T follicular helper cell (primary cell): ENCODE measurements at regions not wholly inside any gene's neighbourhood (a gene's known extent, or its start where the extent isn't known, plus 50 kb on each side); places are given as distances from the start of the nearest gene placed in this dataset.

Experiments
- DNase-seq: peaks from one replicate; pipeline ENCODE4 v3.0.0-alpha.2; 2020; ENCODE audit warnings: low read depth

DNA sequence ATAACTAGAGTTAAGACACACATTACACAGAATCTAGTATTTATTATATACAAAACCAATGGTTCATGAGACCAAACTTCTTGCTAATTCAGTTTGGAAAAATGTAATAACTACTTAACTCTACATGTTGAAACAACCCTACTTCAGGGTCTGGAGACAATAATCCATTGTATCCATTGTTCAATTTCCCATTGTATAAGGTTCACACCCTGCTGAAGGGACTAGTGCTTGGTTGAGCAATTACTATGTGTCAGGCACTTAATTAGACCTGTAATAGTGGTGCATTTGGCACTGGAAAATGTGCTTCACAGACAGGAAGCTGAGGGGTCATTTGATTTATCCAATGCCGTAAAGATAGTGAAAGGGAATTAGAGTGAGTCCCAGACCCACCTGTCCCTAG, 114.3 kb upstream of the PAPPA start:
- no peak for DNase-seq

DNA sequence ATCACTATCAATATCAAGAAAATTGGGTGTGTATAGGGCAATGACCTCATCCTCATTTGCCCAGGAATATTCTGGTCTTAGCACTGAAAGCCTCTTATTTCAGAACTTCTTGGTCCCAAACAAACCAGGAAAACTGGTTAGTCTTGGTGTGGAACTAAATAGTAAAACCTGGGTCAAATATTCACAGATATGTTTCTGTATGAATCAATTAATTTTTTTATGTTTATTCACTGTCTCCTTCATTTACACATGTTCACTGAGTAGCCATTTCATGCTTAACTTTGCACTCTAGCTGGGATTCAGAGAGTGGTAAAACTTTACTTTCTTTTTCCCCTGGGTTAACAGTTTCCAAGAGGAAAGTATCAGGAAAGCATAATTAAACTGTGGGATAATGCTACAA, 113.7 kb upstream of the PAPPA start:
- no peak for DNase-seq

DNA sequence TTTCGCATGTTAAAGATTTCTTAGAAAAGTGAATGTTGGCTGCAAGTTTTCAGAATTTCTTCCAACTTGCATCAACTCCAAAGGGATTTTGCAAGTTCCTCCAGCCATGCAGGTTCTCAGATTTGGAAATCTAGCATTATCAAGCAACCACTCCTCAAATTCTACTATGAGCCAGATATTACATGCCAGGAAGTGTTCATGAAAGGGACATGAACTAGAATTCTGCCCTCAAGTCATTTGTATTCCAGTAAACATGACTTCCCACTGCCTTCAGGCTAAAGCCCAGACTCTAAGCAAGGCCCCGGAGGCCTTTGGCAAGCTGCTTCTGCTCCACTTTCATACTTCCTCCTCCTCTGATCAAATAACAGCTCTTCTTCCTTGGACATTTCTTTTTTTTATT, 111.3 kb upstream of the PAPPA start:
- no peak for DNase-seq

DNA sequence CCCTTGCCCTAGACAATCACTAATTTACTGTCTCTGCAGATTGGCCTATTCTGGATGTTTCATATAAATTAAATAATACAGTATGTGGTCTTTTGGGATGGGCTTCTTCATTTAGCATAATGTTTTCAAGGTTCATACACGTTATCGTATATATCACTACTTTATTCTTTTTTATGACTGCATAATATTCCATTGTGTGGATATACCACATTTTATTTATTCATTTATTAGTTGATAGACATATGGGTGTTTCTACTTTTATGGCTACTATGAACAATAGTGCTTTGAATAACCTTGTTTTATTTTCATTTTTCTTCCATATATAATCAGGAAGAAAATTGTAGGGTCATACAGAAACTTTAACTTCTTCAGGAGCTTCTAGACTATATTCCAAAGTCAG, 108.5 kb upstream of the PAPPA start:
- DNase-seq: no peak

DNA sequence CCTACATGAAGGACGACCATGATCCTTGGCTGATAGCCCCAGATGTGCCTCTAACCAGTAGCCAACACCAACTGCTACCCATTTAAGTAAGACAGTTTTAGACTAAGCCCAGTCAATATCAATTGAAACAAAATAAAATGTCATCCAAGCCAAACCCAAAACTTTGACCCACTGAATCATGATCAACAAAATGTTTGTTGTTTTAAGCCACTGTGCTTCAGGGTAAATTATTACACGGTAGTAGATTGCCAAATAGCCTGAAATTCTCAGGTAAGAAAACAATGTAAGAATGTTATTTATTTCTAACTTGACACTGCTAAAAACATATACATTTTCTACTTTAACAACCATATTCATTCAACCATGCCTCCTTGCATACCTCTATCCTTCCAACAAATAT, 105.5 kb upstream of the PAPPA start:
- no peak for DNase-seq

DNA sequence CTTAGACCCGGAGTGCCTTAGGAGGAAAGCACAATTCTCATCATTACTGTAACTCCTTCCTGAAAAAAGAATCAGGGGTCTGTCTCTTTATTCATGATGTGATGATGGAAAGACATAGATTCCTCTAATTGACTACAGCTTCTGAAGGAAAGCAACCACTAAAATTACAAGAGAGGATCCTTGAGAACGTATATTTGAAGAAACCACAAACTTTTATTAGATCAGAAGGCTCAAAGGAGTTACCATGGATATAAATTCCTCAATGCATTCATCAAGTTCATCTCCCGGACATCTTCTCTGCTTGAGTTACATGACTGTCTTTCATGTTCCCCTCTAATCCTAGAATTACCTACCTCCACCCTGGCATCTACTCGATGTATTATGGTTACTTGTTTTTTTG, 104.1 kb upstream of the PAPPA start:
- DNase-seq: no peak

DNA sequence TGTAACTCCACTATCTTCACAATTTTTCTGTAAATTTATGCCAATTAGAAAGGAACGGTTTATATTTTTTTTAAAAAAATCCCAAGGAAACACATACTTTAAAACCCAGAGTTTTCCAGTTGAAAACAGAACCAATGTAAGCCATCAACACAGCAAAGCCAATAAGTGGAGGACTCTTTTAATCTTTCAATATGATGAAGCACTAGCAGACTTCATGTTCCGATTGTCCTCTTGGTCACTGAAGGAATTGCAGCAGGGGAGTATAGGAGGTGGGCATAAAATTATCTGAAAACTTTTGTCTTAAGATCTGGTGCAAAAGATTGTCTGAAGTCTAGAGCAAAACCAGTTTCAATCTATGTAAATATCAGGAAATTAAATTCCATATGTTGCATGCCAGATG, 102.1 kb upstream of the PAPPA start:
- no peak for DNase-seq

DNA sequence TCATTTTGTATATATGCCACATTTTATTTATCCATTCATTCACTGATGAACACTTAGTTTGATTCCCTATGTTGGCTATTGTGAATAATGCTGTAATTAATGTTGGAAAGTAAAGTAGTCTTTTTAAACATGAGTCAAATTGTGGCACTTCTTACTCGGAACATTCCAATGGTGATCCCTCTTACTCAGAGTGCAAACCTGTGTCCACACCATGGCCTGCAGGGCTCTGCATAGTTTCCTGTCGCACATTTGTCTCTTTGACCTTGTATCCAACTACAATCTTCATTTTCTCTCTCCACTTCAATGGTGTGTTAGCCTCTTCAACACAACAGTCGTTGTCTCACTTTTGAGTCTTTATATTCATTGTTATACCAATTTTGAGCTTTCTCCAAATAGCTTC, 98.1 kb upstream of the PAPPA start:
- DNase-seq: no peak

DNA sequence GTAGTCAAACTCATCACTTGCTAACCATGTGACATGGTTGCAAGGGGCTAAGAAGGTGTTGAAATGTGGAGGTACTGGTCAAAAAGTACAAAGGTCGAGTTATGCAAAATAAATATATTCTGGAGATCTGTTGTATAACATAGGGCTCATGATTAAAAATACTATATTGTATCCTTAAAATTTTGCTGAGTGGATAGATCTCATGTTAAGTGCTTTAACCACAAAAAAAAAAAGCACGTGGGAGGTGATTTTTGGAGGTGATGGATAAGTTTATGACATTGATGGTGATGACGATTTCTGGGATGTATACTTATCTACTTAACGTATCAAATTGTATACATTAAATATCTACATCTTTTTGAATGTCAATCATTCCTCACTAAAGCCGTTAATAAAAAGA, 96.2 kb upstream of the PAPPA start:
- no peak for DNase-seq

DNA sequence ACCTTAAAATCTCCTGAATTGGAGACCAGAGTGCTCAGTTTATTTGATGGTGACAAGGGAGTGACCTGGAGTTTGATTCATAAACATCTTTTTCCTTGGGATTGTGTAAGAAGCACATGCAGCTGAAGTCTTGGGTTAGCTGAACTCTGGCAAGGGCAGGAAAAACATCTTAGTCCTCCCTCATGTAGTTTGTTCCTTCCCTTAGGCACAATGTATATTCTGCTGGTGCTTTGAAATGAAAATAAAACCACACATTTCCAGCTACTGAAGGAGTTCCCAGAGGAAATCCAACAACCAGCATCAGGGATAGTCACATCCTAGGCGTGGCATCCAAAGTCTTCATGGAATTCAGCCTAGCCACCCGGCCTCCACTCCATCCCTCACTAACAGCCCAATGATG, 95.2 kb upstream of the PAPPA start:
- DNase-seq: no peak

DNA sequence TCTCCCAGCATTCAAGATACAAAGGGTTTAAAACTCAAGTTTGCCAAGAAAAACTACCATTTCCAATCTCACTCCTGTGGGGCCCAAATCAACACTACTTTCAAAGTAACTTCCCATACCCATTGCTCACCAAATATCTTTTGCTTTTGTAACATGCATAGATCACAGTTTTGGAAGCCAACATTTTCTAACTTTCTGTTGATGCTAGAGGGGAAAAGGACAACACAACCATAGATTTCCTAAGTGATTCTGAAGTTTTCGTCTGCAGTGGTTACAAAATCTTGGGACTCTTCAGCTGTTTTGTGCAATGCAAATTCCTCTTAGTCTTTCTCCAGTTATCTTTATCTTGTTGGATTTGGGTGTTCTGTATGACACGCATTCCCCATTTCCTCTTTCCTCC, 94.1 kb upstream of the PAPPA start:
- DNase-seq: no peak

DNA sequence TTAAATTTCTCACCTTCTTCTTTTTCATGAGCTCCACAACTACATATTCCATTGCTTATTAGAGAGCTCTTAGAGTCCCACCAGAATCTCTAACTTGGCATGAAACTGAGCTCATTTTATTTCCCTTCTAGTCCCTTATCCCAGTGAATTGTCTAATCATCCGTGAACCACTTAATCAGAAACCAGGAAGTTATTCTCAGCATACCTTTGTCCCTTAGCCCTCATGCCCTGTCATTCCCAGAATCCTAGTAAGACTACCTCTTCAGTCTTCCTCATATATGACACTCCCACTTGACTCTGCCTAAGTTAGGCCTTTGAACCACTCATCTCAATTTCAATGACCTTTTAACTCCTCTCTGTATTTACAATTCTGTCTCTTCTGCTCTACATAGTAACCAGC, 93.0 kb upstream of the PAPPA start:
- no peak for DNase-seq

DNA sequence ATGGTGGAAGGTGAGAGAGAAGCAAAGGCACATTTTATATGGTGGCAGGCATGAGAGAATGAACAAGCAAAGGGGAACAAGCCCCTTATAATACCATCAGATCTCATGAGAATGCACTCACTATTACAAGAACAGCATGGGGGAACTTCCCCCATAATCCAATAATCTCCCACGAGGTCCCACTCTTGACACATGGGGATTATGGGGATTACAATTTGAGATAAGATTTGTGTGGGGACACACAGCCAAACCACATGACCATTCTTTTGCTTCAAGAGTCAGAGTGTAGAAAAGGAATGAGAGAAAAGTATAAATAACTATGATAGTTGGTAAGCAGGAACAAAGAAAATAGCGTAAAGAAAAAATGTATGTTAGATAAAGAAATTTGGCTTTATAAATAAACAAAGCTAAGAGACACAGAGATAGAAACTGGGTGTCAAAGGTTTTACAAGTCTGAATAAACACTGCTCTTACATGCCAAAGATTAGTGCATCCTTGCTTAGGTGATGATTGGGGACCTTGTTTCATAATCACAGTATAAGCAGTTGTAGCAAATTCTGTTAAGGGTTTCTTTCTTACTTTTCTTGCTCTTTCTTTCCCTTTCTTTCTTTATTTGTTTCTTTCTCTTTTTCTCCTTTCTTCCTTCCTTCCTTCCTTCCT, 91.9 kb upstream of the PAPPA start:
- no peak for DNase-seq

DNA sequence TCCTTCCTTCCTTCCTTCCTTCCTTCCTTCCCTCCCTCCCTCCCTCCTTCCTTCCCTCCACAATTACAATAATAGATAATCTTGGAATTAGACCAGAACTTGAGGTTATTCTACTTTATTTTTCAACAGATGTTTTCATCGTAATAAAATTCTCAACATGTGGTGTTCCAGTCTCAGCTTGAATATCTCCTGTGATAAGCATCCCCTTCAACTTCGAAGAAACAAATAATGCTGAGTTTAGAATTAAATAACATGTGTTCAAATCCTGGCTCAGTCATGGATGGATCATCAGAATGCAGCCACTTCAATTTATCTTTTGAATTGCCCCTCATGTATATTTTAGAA, 91.4 kb upstream of the PAPPA start:
- no peak for DNase-seq

DNA sequence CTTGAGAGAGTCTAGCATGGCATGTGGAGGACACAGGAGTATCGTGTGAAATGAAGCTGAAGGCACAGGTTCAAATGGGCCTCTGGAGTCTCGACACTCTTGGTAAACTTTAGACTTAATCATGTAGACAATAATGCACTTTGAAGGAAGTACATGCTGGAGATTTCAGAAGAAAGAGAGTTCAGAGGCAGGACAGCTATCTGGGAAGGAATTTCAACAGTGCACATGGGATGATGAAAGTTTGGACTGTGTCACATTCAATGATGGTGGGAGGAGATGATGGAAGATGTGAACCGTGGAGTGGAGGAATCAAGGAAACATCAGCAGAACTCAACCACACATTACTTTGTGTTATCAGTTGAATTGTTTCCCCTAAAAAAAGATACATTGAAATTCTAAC, 88.6 kb upstream of the PAPPA start:
- no peak for DNase-seq

DNA sequence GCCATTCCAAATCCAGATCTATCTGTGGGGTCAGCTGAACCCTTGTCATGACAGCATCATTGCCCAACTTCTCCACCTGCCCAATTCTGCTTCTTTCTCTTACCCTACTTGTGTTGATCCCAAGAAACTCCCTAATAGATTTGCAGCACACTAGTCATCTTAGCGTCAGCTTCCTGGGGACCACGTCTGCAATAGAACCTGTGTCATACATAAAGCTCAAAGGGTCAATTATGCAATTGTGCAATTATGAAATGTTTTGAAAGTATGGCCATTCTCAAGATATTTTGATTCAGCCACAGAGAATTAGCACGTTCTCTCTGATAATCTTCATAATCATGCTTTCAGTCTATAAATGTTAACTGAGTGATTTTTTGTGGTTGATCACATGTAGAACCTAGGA, 87.4 kb upstream of the PAPPA start:
- no peak for DNase-seq

DNA sequence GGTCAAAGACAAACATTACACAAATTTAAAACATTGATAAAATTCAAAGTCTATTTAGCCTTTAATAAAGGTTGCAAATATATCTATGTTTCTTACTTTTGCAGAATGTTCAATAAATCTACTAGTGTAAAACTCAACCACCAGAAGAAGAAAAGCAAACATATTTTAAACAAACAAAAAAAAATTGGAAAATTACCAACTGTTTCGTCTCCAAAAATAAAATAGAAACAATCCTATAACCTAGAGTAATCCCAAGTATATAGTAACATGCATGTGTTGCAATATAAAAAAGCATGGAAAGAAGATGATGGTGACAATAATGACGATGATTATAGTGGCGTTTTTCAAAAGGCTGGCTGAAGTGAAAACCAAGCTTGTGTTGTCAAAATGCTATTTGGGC, 86.0 kb upstream of the PAPPA start:
- no peak for DNase-seq

DNA sequence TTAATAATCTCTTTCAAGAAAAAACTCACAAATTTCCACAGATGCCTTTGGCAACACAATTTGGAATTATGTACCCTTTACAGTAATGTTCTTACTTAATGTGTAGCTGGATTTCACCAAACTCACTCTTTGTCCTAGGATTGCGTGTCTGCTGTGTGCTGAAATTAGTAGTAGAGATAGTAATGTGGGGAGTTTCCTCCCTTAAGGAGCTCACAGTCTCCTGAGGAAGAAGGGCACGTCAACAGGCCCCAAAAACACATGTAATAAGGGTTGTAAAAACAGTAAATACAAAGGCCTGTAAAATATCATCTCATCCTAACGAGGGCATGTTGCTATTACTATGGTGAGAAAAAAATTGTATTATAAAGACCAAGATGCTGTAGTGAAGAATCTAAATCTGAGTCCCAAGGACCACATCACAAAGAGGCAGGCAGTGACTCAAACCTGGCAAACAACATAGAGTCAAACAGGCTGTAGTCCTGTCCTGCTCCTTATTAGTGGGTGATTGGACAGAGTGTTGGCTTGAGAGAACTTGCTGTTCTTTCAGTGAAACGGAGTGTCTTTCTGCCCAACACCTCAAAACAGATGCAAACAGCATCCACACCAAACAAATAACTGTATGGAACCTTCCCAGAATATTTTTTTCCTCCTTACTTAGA, 83.2 kb upstream of the PAPPA start:
- no peak for DNase-seq

DNA sequence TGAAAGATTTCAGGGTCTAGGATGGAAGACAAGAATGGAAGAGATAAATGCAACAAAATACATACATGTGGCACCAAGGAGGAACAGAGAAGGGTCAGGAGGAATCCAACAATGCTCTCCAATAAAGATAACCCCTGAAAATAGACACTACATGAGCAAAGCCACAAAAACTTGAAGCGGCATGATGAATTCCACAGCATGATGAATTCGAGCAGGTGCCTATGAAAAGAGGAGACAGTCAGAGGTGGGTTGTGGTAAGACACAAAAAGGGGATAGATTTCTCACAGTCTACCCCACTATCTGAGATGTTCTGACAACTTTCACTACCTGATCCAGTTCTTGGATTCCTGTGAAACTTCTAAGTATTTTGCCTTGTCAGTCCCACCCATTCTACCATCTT, 81.5 kb upstream of the PAPPA start:
- no peak for DNase-seq

DNA sequence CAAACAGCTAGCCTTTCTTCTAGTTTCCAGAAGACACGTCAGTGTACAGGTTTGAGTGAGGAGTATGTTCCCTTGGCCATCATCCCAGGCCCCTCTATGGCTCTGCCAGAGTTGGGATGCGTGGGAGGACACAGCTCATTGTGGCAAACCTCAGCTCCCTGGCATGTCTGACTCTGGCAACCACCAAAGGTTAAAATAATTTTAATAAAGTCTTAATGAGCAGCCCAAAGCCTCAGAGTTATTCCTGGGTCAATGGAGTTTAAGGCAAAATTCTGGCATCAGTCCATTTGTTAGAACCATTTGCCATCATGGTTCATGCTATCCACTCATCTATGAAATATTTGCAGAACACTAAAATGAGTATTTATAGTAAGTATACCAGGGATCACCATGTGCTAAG, 79.8 kb upstream of the PAPPA start:
- DNase-seq: no peak

DNA sequence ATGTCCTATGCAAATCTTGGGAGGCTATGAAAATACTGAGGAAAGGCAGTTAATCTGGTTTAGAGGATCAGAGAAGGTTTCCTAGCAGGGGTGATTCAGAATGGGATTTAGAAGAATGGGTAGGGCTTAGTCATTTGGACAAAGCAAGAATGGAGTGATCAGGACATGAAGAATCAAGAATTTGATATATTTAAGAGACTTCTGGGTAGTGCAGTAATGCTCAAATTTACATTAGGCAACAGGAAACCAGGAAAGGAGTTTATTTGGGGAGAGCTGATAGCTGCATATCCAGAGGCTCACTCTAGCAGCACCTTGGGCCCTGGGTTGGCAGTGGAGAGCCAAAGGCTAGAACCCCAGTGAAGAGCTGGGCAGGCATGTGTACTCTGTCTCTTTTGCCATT, 78.9 kb upstream of the PAPPA start:
- DNase-seq: no peak

DNA sequence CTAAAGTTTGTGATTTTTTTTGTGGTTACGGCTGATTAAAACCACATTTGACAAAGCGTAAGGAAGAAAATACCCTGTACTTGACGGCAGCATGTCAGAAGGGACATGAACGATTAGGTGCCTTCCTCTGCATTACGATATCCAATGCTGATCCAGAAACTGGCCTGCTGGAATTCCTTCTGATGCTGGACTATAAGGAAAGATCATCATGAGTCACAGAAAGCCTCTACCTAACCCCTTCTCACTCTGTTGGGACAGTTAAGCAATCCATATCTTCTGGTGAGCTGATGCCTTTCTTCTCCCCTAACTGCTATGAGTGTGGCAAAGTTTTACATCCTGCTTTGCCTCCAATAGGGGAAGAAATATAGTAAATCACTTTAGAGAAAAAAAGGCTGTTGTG, 78.4 kb upstream of the PAPPA start:
- DNase-seq: no peak

DNA sequence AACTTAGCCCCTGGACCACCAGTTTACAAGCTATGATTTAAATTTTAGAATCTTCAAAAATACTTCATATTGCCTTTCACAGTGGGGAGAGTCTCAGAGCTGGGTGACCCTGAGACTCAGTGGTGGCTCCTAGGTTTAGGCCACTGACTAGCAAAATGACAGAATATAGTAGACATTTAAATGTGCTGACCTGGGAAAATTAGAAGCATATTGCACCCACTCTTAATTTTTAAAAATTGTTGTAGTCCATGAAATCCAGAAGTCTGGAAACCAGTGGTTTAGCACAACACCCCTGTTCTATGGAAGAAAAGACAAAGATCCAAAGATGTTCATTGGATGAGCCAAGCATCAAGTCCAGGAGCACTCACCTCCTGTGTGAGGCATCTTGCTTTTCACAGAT, 75.0 kb upstream of the PAPPA start:
- no peak for DNase-seq

DNA sequence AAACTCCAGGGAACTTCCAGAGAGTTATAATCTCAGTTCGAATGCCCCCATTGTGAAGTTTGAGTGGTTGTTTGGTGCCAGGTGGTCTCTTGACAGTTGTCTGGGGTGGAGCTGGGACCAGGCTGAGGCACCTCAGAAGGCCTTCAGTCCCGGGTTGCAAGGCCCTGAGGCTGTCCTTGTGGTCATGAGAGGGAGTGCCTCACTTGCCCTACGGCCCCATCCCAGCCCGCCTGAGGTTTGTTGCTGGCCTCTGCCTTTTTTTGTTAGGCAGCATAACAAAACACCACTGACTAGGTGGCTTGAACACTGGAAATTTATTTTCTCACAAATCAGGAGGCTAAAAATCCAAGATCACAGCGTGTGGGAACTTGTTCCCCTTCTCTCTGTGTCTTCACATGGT, 73.0 kb upstream of the PAPPA start:
- no peak for DNase-seq
